Endothelial cell of umbilical vein (primary cell): ENCODE measurements at regions not wholly inside any gene's neighbourhood (a gene's known extent, or its start where the extent isn't known, plus 50 kb on each side); places are given as distances from the start of the nearest gene placed in this dataset.

ENCODE experiments used
- BruUV-seq: library from RNA; stranded (reverse); fragments of 400-500 nt; replicated peaks from 2 replicates; lab custom pipeline; 2021; lab: Mats Ljungman, UMichigan
- CTCF ChIA-PET: fragments of 300-600, 350-600 bp; sonication (Branson Sonifier 250); formaldehyde crosslinking; loops from one replicate; lab custom pipeline; 2021; ENCODE audit warnings: antibody characterized with exemption, inconsistent platforms; lab: Charles Lee
- POLR2A ChIA-PET: fragments of 300-600, 350-600 bp; sonication (Branson Sonifier 250); formaldehyde crosslinking; loops from one replicate; lab custom pipeline; 2021; ENCODE audit warnings: antibody characterized with exemption, inconsistent platforms; lab: Charles Lee
- DNase-seq: peaks from one replicate; pipeline ENCODE4 v3.0.0-alpha.2; 2011; ENCODE audit warnings: low read depth, low spot score
- FAIRE-seq: peaks from 2 replicates; lab custom pipeline; 2011; peaks lifted over from hg19 to GRCh38; lab: Jason Lieb, UNC
- H2AFZ ChIP-seq: 2 replicates; pipeline ENCODE4 v1.6.0; 2012; ENCODE audit warnings: low read depth, low read length, control low read depth, inconsistent platforms
- H3K27ac ChIP-seq: 2 replicates; pipeline ENCODE4 v1.5.1; 2011; ENCODE audit warnings: low read depth, mild to moderate bottlenecking, control low read depth, low read length, moderate library complexity; ENCODE audit not compliant: insufficient read depth
- H3K27me3 ChIP-seq, 2 experiments: 2 replicates each; pipeline versions ENCODE4 v1.6.0 to v1.6.1; 2011; ENCODE audit warnings: low read length in 2 of 2, mixed read lengths in 1 of 2; ENCODE audit not compliant: control insufficient read depth in 2 of 2, insufficient read depth in 2 of 2
- H3K36me3 ChIP-seq, 2 experiments: 2 replicates in 1 of 2; 3 replicates in 1 of 2; pipeline ENCODE4 v1.5.1; 2011; ENCODE audit warnings: low read length in 2 of 2, mild to moderate bottlenecking in 1 of 2, moderate library complexity in 1 of 2; ENCODE audit not compliant: control insufficient read depth in 2 of 2, insufficient read depth in 2 of 2; ENCODE audit errors: extremely low read depth in 1 of 2
- H3K4me1 ChIP-seq: 3 replicates; pipeline ENCODE4 v1.5.1; 2011; ENCODE audit warnings: mild to moderate bottlenecking, low read length; ENCODE audit not compliant: control insufficient read depth, insufficient read depth; ENCODE audit errors: extremely low read depth
- H3K4me2 ChIP-seq: 2 replicates; pipeline ENCODE4 v1.6.1; 2011; ENCODE audit warnings: low read length, control low read depth, mixed read lengths; ENCODE audit not compliant: insufficient read depth
- H3K4me3 ChIP-seq, 3 experiments: fragments of 200-600 bp in 1 of 3; sonication (generic), shearing (Covaris generic) in 1 of 3; replicated peaks in 1 of 3; 2 replicates each; pipeline ENCODE4 v1.5.1; 2011 to 2016; ENCODE audit warnings: control low read depth in 3 of 3, low read length in 3 of 3, mild to moderate bottlenecking in 2 of 3, inconsistent platforms in 1 of 3, low read depth in 1 of 3, moderate library complexity in 1 of 3; ENCODE audit not compliant: insufficient read depth in 1 of 3
- H3K79me2 ChIP-seq: 2 replicates; pipeline ENCODE4 v1.6.0; 2012; ENCODE audit warnings: low read length, inconsistent platforms; ENCODE audit not compliant: control insufficient read depth, insufficient read depth
- H3K9ac ChIP-seq: replicated peaks from 2 replicates; pipeline ENCODE3; 2011; ENCODE audit warnings: low read length, control low read depth; ENCODE audit not compliant: insufficient read depth; ENCODE audit errors: extremely low read depth
- H3K9me1 ChIP-seq: replicated peaks from 3 replicates; pipeline ENCODE4 v1.6.0; 2011; ENCODE audit warnings: mild to moderate bottlenecking, low read length; ENCODE audit not compliant: control insufficient read depth, insufficient read depth; ENCODE audit errors: extremely low read depth
- H3K9me3 ChIP-seq: replicated peaks from 2 replicates; pipeline ENCODE4 v1.5.1; 2012; ENCODE audit warnings: low read length, inconsistent platforms; ENCODE audit not compliant: control insufficient read depth, insufficient read depth
- H4K20me1 ChIP-seq: replicated peaks from 2 replicates; pipeline ENCODE3; 2011; ENCODE audit warnings: mild to moderate bottlenecking, low read length; ENCODE audit not compliant: control insufficient read depth, insufficient read depth; ENCODE audit errors: extremely low read depth
- EZH2 ChIP-seq: IDR thresholded peaks from 2 replicates; pipeline ENCODE4 v1.6.1; 2012; ENCODE audit warnings: borderline replicate concordance, low read depth, mild to moderate bottlenecking, moderate library complexity, low read length, inconsistent platforms; ENCODE audit not compliant: severe bottlenecking
- FOS ChIP-seq: IDR thresholded peaks from 2 replicates; pipeline ENCODE4 v1.6.1; 2011; ENCODE audit warnings: mild to moderate bottlenecking, low read length, moderate library complexity, borderline replicate concordance; ENCODE audit not compliant: insufficient read depth
- GATA2 ChIP-seq: IDR thresholded peaks from 2 replicates; pipeline ENCODE4 v1.7.0; 2011; ENCODE audit warnings: low read depth, mild to moderate bottlenecking, moderate library complexity, mixed read lengths, low read length; ENCODE audit not compliant: insufficient read length, insufficient read depth
- JUN ChIP-seq: IDR thresholded peaks from 2 replicates; pipeline ENCODE4 v1.6.1; 2011; ENCODE audit warnings: borderline replicate concordance, low read depth; ENCODE audit not compliant: insufficient read length, insufficient read depth
- MYC ChIP-seq: IDR thresholded peaks from one replicate; pipeline ENCODE4 v1.6.1; 2011; ENCODE audit warnings: mild to moderate bottlenecking, low read depth, low read length
- POLR2A ChIP-seq: IDR thresholded peaks from 2 replicates; pipeline ENCODE4 v1.6.1; 2012; ENCODE audit warnings: low read depth, mild to moderate bottlenecking, control low read depth, low read length
- POLR2AphosphoS5 ChIP-seq: IDR thresholded peaks from 2 replicates; pipeline ENCODE4 v1.6.1; 2012; ENCODE audit warnings: low read depth, mild to moderate bottlenecking, control low read depth, low read length, moderate library complexity; ENCODE audit not compliant: insufficient read depth
- dilution Hi-C: fragments of 300-500 bp; cut with MboI; formaldehyde crosslinking; loops from one replicate; pipeline ENCODE4 v1.15.0; 2019; ENCODE audit warnings: low sequenced_read_pairs; ENCODE audit not compliant: extremely low pct_ligation_motif_present
- intact Hi-C: fragments of 100-400 bp; cut with micrococcal nuclease; formaldehyde crosslinking; loops from one replicate; pipeline ENCODE4 v1.10.0; 2022
- TF ChIP-seq, protein P1 (sequence below), 2 donors: IDR thresholded peaks; 1 replicate in 1 of 2; 2 replicates in 1 of 2; pipeline ENCODE4 v1.5.1; 2011; ENCODE audit warnings: low read length in 2 of 2, mild to moderate bottlenecking in 2 of 2, moderate library complexity in 2 of 2, control low read depth in 1 of 2, inconsistent platforms in 1 of 2, low read depth in 1 of 2; ENCODE audit not compliant: insufficient read depth in 1 of 2; ENCODE audit errors: extremely low read depth in 1 of 2
- TF ChIP-seq, protein P2 (sequence below): IDR thresholded peaks from 2 replicates; pipeline ENCODE4 v1.6.1; 2011; ENCODE audit not compliant: insufficient read depth, insufficient read length

DNA sequence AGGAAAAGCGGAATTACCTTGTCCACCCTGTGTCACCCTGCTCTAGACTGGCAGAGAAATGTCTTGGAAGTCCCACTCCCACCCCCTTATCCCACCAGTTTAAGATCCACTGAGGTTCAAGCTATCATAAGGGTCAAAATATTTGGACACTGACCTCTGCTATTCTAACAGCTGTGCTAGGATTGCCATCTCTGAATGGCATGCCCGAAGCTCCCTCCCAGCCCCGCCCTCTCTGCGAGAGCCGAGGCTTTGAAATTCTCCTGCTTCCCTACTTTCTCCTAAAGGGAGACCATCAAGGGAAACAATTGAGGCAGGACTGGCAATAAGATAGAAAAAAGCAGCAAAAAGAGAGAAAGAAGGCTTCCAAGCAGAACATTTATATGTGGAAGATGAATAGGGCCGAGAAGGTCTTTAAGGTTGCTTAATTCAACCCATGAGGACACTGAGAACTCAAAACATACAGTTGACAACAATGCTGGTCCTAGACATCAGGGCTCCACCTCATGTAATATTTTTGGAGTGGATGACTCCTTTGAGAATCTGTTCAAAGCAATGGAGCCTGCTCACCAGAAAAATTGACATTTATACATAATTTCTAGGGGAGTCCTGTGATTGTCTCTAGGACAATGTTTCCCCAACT, 338.7 kb upstream of the F9 start:
- DNase-seq (no peak), FAIRE-seq (no peak)
- no peaks in the 10 kb centered on the region for H3K9me3 ChIP-seq
- H3K27ac ChIP-seq, result no peak overlapping the region
- ChIA-PET CTCF (no interaction called here), POLR2A (no interaction called here)
- H3K36me3 ChIP-seq, result no peaks in the 10 kb centered on the region
- H3K9ac ChIP-seq, result no peak overlapping the region
- H2AFZ ChIP-seq, result no peak overlapping the region
- no peaks in the 10 kb centered on the region for H4K20me1 ChIP-seq
- no peaks in the 10 kb centered on the region for H3K79me2 ChIP-seq
- intact Hi-C loops, result no loop called here
- BruUV-seq, result no TSS peak
- H3K4me3 ChIP-seq, result no peak overlapping the region
- dilution Hi-C loops, result no loop called here
- peaks cover 0 to 9% of the 10 kb centered on the region in 2 experiments for H3K27me3 ChIP-seq
- no peaks in the 10 kb centered on the region for H3K4me1 ChIP-seq
- no peak overlapping the region for H3K4me2 ChIP-seq
- TF ChIP-seq, protein P1, sequence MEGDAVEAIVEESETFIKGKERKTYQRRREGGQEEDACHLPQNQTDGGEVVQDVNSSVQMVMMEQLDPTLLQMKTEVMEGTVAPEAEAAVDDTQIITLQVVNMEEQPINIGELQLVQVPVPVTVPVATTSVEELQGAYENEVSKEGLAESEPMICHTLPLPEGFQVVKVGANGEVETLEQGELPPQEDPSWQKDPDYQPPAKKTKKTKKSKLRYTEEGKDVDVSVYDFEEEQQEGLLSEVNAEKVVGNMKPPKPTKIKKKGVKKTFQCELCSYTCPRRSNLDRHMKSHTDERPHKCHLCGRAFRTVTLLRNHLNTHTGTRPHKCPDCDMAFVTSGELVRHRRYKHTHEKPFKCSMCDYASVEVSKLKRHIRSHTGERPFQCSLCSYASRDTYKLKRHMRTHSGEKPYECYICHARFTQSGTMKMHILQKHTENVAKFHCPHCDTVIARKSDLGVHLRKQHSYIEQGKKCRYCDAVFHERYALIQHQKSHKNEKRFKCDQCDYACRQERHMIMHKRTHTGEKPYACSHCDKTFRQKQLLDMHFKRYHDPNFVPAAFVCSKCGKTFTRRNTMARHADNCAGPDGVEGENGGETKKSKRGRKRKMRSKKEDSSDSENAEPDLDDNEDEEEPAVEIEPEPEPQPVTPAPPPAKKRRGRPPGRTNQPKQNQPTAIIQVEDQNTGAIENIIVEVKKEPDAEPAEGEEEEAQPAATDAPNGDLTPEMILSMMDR (IDR thresholded peaks at IDR 0.05; ENCODE audit: extremely low read depth in 1 of 2, insufficient read depth in 1 of 2, low read depth in 1 of 2, low read length in 2 of 2), result no peak
- TF ChIP-seq GATA2, result no peak
- no peak for TF ChIP-seq POLR2A
- no peak for TF ChIP-seq MYC
- no peak for TF ChIP-seq POLR2AphosphoS5
- no peak for TF ChIP-seq JUN
- TF ChIP-seq, protein P2, sequence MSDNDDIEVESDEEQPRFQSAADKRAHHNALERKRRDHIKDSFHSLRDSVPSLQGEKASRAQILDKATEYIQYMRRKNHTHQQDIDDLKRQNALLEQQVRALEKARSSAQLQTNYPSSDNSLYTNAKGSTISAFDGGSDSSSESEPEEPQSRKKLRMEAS, result no peak
- TF ChIP-seq FOS, result no peak
- TF ChIP-seq EZH2, result no peak
- no peaks in the 10 kb centered on the region for H3K9me1 ChIP-seq
